Stimulated activated CD4-positive, alpha-beta T cell treated with anti-CD3 and anti-CD28 coated beads, Interleukin-2, amount 100 ng/mL, for 24 hours (primary cell): ENCODE measurements at regions not wholly inside any gene's neighbourhood (a gene's known extent, or its start where the extent isn't known, plus 50 kb on each side); places are given as distances from the start of the nearest gene placed in this dataset.
A peak's percentile ranks its signal among the peaks of the same experiment; 100 is the strongest.

Source experiments
- DNase-seq, 2 donors: peaks; one replicate each; pipeline ENCODE4 v3.0.0-alpha.2; 2020

- DNase-seq = no peak
Observed at GRCh38 chr6:143621876-143622605, 55.7 kb upstream of the PHACTR2 start.

DNA sequence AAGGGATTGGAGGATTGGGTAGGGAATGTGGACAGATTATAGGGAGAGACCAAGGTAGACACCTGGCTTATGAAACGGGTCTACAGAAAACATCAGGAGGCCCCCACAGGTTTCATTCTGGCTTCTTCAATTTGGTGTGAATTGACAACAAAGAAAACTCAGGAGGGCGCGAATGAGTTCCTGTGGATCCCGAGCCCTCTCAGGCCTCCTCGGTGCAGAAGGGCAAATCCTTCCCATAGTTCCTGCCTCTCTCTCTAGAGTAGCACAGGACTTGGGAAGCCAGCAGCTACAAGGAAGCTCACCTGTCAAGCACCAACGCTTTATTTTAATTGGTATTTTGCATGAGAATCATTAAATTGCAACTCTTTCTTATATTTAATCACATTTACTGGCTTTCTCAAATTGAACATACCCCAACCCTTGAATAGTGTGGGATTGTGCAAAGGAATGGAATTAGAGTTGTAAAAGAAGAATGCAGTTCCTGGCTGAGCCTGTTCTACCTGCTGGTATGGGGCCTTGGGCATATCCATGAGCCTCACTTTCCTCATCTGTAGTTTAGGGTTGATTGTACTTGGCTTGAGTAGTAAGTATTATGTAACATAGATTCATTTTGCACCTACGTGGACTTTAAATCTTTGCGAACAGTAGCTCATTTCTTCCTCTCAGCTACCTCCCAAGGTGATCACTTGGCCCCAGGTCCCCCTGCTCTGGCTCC, 56.4 kb upstream of the PHACTR2 start:
- no peak for DNase-seq

GRCh38 chr6:143620447-143620846, 57.3 kb upstream of the PHACTR2 start:
- no peak for DNase-seq

DNA sequence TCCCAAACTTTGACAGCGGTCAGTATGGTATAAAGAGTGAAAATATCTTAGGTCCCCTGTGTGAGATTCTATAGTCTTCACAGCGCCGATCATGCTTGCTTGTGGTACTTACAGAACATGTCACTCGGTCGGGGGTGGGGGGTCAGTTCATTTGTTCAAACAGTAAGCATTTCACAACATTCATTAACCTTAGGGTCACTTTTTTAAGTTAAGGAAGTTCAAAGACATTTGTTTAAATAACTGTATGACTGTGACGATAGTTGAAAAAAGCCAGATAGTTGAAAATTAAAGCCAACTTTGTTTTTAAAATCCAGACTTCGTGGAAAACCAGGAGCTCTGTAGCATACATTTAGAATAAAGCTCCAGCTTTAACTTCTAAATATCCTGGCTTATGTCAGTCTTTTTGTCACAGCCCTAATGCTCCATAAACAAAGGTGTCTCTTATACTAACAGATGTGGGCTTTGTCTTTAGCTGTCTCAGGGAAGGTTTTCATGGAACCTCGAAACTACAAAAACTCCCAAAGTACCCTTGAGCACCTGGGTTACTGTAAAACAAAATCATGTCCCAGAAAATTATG, 57.9 kb upstream of the PHACTR2 start:
- DNase-seq = no peak

DNA sequence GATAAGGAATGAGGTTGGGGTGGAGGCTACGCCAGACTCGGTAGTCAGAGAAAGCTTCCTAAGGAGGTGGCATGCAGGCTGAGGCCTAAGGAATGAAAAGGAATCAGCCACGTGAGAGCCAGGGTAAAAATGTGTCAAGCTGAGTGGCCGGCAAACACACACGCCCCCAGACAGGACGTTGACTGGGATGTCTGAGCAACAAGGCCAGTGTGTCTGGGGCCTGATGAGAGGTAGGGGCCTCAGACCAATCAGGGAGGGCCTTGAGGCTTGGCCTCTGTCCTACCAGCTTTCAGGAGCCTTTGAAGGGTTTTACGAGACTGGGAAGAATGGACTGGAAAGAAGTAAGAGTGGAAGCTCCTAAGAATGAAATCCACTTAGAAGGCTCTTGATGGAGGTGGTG, 61.0 kb upstream of the PHACTR2 start:
- DNase-seq = no peak

- DNase-seq = no peak
Observed at GRCh38 chr6:143615785-143616184, 62.0 kb upstream of the PHACTR2 start.

DNA sequence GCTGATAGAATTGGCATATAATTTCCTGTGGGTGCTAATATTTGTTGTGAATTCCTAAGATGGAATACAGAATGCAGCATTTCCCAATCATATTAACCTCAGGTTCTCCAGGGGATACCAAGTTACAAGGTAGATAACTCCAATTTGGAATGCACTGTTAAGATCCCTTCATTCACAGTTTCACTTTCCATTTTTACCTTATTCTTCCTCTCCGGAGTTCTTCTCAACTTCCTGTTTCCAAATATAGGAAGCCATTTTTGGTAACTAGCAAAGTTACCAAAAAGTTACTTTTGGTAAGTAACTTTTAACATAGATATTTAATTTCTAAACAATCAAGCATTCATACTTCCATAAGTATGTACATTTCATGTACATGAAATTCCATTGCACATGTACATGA, 63.5 kb upstream of the PHACTR2 start:
- DNase-seq = no peak

- no peak for DNase-seq
Observed at GRCh38 chr6:143613749-143614148, 64.0 kb upstream of the PHACTR2 start.

GRCh38 chr6:143612186-143612585, 65.6 kb upstream of the PHACTR2 start:
- DNase-seq = no peak

- DNase-seq = no peak
Observed at GRCh38 chr6:143611580-143611979, 66.2 kb upstream of the PHACTR2 start.

- no peak for DNase-seq
Observed at GRCh38 chr6:143609972-143610371, 67.8 kb upstream of the PHACTR2 start.

GRCh38 chr6:143609501-143609900, 68.3 kb upstream of the PHACTR2 start:
- no peak for DNase-seq

DNA sequence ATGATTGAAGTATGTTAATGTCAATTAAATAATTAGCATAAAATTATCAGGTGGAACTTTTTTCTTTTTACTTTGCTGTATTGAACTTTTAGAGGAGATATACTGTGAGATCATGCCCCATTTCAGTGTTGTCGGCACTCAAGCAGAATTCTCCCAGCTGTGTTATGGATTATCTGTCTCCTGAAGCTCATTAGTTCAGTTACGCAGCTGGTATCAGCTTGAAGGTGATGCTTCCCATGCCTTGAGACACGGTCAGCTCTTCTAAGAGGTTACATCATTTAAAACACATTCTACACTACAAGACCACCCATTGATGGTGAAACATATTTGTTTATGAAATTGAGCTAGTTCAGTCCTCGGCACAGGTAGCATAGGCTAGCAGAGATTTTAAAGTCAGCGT, 68.9 kb upstream of the PHACTR2 start:
- no peak for DNase-seq

- no peak for DNase-seq
Observed at GRCh38 chr6:143607974-143608373, 69.8 kb upstream of the PHACTR2 start.

DNA sequence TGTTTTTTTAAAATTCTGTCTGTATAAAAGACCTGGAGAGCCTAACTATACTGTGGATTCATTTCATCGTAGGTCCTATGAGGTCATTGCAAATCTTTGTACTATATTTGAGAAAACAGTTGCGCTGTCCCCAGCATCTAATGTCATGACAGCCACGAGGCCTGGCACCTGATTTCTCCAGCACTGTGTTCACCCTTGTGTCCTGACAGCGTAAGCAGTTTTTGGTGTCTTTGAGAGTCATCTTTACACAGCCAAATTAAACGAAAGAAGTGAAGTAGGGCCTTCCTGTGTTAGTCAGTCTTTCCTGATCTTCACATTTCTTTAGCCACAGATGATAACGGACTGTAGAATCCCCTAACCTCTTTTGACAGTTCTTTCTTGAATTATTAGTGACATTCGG, 70.6 kb upstream of the PHACTR2 start:
- no peak for DNase-seq

- no peak for DNase-seq
Observed at GRCh38 chr6:143605906-143606521, 71.8 kb upstream of the PHACTR2 start.

DNA sequence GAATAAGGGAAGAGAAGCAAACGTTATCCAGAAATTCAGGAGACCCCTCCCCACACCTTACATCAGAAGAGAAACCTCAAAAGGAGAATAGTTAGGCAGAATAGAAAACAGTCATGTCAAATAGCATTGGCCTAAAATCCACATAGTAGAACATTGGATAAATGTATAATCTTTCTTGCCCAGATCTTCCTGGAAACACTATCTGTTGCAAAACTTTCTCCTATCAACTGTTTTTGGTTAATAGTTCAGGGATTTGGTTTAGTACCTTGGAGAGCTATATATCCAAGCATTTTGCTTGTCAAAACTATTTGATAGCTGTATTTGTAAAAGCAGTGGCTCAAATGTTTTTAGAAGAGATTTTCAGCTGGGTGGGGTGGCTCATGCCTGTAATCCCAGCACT, 74.3 kb upstream of the PHACTR2 start:
- DNase-seq = no peak

GRCh38 chr6:143601504-143601903, 76.3 kb upstream of the PHACTR2 start:
- no peak for DNase-seq

- DNase-seq = no peak
Observed at GRCh38 chr6:143600821-143601220, 76.9 kb upstream of the PHACTR2 start.

DNA sequence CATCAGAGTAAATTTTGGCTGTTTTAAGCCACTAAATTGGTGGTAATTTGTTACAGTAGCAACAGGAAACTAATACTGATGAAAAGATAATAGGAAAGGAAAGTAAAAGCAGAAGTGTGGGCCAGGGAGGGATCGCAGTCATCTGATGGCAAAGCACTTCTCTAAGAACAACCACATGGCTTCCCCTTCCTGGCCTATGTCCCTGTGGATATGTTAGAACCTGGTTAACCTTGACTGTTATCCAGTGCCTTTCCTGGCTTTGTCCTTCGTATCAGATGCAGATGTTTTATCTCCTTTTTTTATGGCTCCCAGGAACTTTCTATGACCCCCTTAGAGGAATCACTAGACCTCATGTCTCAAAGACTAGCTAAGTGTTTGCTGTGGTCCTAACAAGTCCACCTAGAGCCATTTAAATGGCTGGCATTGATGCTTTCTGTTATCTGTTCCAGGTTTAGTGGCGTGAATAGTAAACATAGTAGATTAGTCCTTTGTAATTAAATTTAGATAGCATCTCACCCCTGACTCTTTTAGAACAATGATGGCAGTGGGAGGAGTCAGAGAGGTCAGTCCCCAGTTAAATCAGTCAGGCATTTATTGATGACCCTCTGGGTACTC, 79.2 kb upstream of the PHACTR2 start:
- peak in 1 of 2 donors; percentile 9 for DNase-seq

GRCh38 chr6:143596866-143597265, 80.9 kb upstream of the PHACTR2 start:
- no peak for DNase-seq

DNA sequence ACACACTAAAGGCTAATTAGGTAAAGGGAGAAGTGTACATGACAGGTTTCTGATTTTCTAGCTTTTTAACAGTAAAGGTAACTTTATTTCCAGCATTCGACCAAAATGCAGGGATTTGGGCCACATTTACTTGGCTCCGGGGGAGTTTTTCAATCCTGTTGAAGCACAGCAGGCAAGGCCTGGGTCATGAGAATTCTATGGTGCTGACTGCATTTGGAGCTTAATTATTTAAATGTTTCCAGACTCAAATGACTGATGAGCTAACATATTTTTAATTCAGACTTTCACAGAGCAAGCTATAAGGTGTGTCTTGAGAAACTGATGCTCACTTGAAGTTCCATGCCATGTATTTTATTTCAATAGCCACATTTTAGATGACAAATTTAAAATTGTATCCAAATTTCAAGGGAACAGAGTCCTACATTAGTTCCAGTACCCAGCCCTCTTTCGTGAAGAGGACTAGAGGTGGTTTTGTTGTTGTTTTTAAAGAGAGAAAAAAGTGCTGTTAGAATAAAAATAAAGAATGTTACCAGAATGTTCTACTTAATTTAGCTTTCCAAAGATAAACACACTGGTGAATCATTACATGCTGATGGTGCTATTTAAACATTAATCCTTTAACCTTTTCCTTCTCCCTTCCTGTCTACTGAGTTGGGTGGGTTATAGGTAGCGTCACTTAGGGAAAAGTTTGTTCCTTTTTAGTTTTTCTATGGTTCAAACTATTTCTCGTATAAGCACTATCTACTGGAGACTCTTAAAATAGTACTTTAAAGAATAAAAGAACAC, 82.3 kb upstream of the PHACTR2 start:
- DNase-seq = no peak

- DNase-seq = no peak
Observed at GRCh38 chr6:143594647-143595046, 83.1 kb upstream of the PHACTR2 start.
